HG03565 (cell line): ENCODE measurements at regions not wholly inside any gene's neighbourhood (a gene's known extent, or its start where the extent isn't known, plus 50 kb on each side); places are given as distances from the start of the nearest gene placed in this dataset.

Experiments
- ATAC-seq: cut with Tn5 transposase; IDR thresholded peaks from one replicate; pipeline ENCODE4 v1.9.1; 2021; ENCODE audit warnings: mild to moderate bottlenecking, moderate library complexity; ENCODE audit not compliant: unreplicated experiment

- no peak for ATAC-seq
Measured at GRCh38 chr21:16773206-16773605, 739.6 kb upstream of the CXADR start.

- ATAC-seq = no peak
Measured at GRCh38 chr21:16775076-16775475, 737.8 kb upstream of the CXADR start.

GRCh38 chr21:16777041-16777720 lies 735.7 kb upstream of the CXADR start:
- ATAC-seq = no peak

- ATAC-seq = no peak
Measured at GRCh38 chr21:16788584-16788983, 724.3 kb upstream of the CXADR start.

- ATAC-seq = no peak
Measured at GRCh38 chr21:16789636-16790035, 723.2 kb upstream of the CXADR start.

GRCh38 chr21:16792101-16792500 lies 720.7 kb upstream of the CXADR start:
- ATAC-seq = no peak

GRCh38 chr21:16794950-16795349 lies 717.9 kb upstream of the CXADR start:
- no peak for ATAC-seq

- ATAC-seq = no peak
Measured at GRCh38 chr21:16796776-16797175, 716.1 kb upstream of the CXADR start.

GRCh38 chr21:16797540-16797939 lies 715.3 kb upstream of the CXADR start:
- ATAC-seq = no peak

GRCh38 chr21:16797966-16798365 lies 714.9 kb upstream of the CXADR start:
- ATAC-seq = no peak

GRCh38 chr21:16800536-16801275 lies 712.1 kb upstream of the CXADR start:
- ATAC-seq = no peak

GRCh38 chr21:16811011-16811410 lies 701.8 kb upstream of the CXADR start:
- no peak for ATAC-seq

GRCh38 chr21:16811970-16812369 lies 700.9 kb upstream of the CXADR start:
- ATAC-seq = no peak

- no peak for ATAC-seq
Measured at GRCh38 chr21:16815243-16815642, 697.6 kb upstream of the CXADR start.

- ATAC-seq = no peak
Measured at GRCh38 chr21:16821588-16821987, 691.3 kb upstream of the CXADR start.

GRCh38 chr21:16829532-16829931 lies 683.3 kb upstream of the CXADR start:
- no peak for ATAC-seq

- ATAC-seq = no peak
Measured at GRCh38 chr21:16832791-16833190, 680.1 kb upstream of the CXADR start.

GRCh38 chr21:16834791-16835190 lies 678.1 kb upstream of the CXADR start:
- ATAC-seq = no peak

- ATAC-seq = no peak
Measured at GRCh38 chr21:16837321-16837720, 675.5 kb upstream of the CXADR start.

GRCh38 chr21:16837721-16838120 lies 675.1 kb upstream of the CXADR start:
- ATAC-seq = no peak

GRCh38 chr21:16838331-16838730 lies 674.5 kb upstream of the CXADR start:
- ATAC-seq = no peak

GRCh38 chr21:16840538-16840937 lies 672.3 kb upstream of the CXADR start:
- no peak for ATAC-seq
